Ramos (cell line): ENCODE measurements at regions not wholly inside any gene's neighbourhood (a gene's known extent, or its start where the extent isn't known, plus 50 kb on each side); places are given as distances from the start of the nearest gene placed in this dataset.

ENCODE experiments used
- in situ Hi-C: fragments of 300-500 bp; cut with MboI; formaldehyde crosslinking; loops from one replicate; pipeline ENCODE4 v1.14.3; 2022; ENCODE audit warnings: low sequenced_read_pairs; ENCODE audit not compliant: unreplicated experiment

GRCh38 chr5:62127098-62127736, 178.8 kb upstream of the KIF2A start:
- in situ Hi-C loops: no loop called here

- in situ Hi-C loops: no loop called here
Measured at GRCh38 chr5:62130107-62130506, 175.9 kb upstream of the KIF2A start.

GRCh38 chr5:62132276-62132675, 173.7 kb upstream of the KIF2A start:
- in situ Hi-C loops: no loop called here

- in situ Hi-C loops: no loop called here
Measured at GRCh38 chr5:62133426-62133825, 172.6 kb upstream of the KIF2A start.

GRCh38 chr5:62134811-62135210, 171.2 kb upstream of the KIF2A start:
- in situ Hi-C loops: no loop called here

GRCh38 chr5:62137628-62138027, 168.4 kb upstream of the KIF2A start:
- in situ Hi-C loops: no loop called here

GRCh38 chr5:62138607-62139006, 167.4 kb upstream of the KIF2A start:
- in situ Hi-C loops: no loop called here

- in situ Hi-C loops: no loop called here
Measured at GRCh38 chr5:62139741-62140140, 166.3 kb upstream of the KIF2A start.

GRCh38 chr5:62142351-62142750, 163.7 kb upstream of the KIF2A start:
- in situ Hi-C loops: no loop called here

- in situ Hi-C loops: no loop called here
Measured at GRCh38 chr5:62143268-62144229, 162.5 kb upstream of the KIF2A start.

- in situ Hi-C loops: no loop called here
Measured at GRCh38 chr5:62144401-62145022, 161.5 kb upstream of the KIF2A start.

GRCh38 chr5:62149879-62150278, 156.1 kb upstream of the KIF2A start:
- in situ Hi-C loops: no loop called here

- in situ Hi-C loops: no loop called here
Measured at GRCh38 chr5:62152394-62153087, 153.5 kb upstream of the KIF2A start.

- in situ Hi-C loops: no loop called here
Measured at GRCh38 chr5:62154758-62155157, 151.2 kb upstream of the KIF2A start.

GRCh38 chr5:62155988-62156387, 150.0 kb upstream of the KIF2A start:
- in situ Hi-C loops: no loop called here

GRCh38 chr5:62167561-62168057, 138.4 kb upstream of the KIF2A start:
- in situ Hi-C loops: no loop called here

GRCh38 chr5:62168506-62169281, 137.3 kb upstream of the KIF2A start:
- in situ Hi-C loops: no loop called here

- in situ Hi-C loops: no loop called here
Measured at GRCh38 chr5:62178258-62178657, 127.7 kb upstream of the KIF2A start.

GRCh38 chr5:62182802-62183201, 123.2 kb upstream of the KIF2A start:
- in situ Hi-C loops: no loop called here

- in situ Hi-C loops: no loop called here
Measured at GRCh38 chr5:62183727-62184126, 122.3 kb upstream of the KIF2A start.
